HL-60 (cell line): ENCODE measurements at regions not wholly inside any gene's neighbourhood (a gene's known extent, or its start where the extent isn't known, plus 50 kb on each side); places are given as distances from the start of the nearest gene placed in this dataset.

ENCODE experiments used
- DNase-seq, 2 experiments: peaks; one replicate each; pipeline ENCODE4 v3.0.0-alpha.2; 2010 to 2020; ENCODE audit warnings: low read depth in 1 of 2, low spot score in 1 of 2
- H3K27ac ChIP-seq: fragments of 250-450 bp; sonication (Bioruptor Pico); replicated peaks from 2 replicates; pipeline ENCODE4 v1.5.1; 2020; ENCODE audit warnings: mild to moderate bottlenecking, moderate library complexity
- H3K27me3 ChIP-seq: fragments of 250-450 bp; sonication (Bioruptor Pico); 2 replicates; pipeline ENCODE4 v1.5.1; 2021; ENCODE audit warnings: mild to moderate bottlenecking, moderate library complexity; ENCODE audit not compliant: insufficient read depth, poor library complexity, severe bottlenecking
- H3K4me3 ChIP-seq: replicated peaks from 2 replicates; pipeline ENCODE4 v1.5.1; 2011; ENCODE audit warnings: mild to moderate bottlenecking, control low read depth, low read length; ENCODE audit not compliant: insufficient read depth
- CTCF ChIP-seq: IDR thresholded peaks from one replicate; pipeline ENCODE4 v1.5.1; 2011; ENCODE audit warnings: low read length, control low read depth, inconsistent platforms; ENCODE audit not compliant: insufficient read depth
- GABPA ChIP-seq: IDR thresholded peaks from 2 replicates; pipeline ENCODE4 v1.6.1; 2012; ENCODE audit warnings: low read depth
- POLR2AphosphoS5 ChIP-seq: IDR thresholded peaks from 2 replicates; pipeline ENCODE4 v1.6.1; 2012; ENCODE audit warnings: low read depth
- SPI1 ChIP-seq: IDR thresholded peaks from 2 replicates; pipeline ENCODE4 v1.6.1; 2012; ENCODE audit warnings: low read depth, mild to moderate bottlenecking, borderline replicate concordance
- TF ChIP-seq, protein P1 (sequence below): IDR thresholded peaks from 2 replicates; pipeline ENCODE4 v1.6.1; 2012; ENCODE audit warnings: low read depth; ENCODE audit not compliant: insufficient replicate concordance

- H3K27ac ChIP-seq: no peak overlapping the region
- no peak for TF ChIP-seq CTCF
- TF ChIP-seq, protein P1, sequence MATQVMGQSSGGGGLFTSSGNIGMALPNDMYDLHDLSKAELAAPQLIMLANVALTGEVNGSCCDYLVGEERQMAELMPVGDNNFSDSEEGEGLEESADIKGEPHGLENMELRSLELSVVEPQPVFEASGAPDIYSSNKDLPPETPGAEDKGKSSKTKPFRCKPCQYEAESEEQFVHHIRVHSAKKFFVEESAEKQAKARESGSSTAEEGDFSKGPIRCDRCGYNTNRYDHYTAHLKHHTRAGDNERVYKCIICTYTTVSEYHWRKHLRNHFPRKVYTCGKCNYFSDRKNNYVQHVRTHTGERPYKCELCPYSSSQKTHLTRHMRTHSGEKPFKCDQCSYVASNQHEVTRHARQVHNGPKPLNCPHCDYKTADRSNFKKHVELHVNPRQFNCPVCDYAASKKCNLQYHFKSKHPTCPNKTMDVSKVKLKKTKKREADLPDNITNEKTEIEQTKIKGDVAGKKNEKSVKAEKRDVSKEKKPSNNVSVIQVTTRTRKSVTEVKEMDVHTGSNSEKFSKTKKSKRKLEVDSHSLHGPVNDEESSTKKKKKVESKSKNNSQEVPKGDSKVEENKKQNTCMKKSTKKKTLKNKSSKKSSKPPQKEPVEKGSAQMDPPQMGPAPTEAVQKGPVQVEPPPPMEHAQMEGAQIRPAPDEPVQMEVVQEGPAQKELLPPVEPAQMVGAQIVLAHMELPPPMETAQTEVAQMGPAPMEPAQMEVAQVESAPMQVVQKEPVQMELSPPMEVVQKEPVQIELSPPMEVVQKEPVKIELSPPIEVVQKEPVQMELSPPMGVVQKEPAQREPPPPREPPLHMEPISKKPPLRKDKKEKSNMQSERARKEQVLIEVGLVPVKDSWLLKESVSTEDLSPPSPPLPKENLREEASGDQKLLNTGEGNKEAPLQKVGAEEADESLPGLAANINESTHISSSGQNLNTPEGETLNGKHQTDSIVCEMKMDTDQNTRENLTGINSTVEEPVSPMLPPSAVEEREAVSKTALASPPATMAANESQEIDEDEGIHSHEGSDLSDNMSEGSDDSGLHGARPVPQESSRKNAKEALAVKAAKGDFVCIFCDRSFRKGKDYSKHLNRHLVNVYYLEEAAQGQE: no peak
- TF ChIP-seq SPI1: no peak
- no peak for TF ChIP-seq POLR2AphosphoS5
- no peak for TF ChIP-seq GABPA
- H3K4me3 ChIP-seq: no peak overlapping the region
- no peak for DNase-seq
- no peaks in the 10 kb centered on the region for H3K27me3 ChIP-seq
These were observed 69.0 kb upstream of the IL6 start for GRCh38 chr7:22658031-22658430.

- DNase-seq: no peak
- Histone ChIP-seq H3K27me3 (no peaks in the 10 kb centered on the region), H3K27ac (no peak overlapping the region), H3K4me3 (no peak overlapping the region)
- no peak for TF ChIP-seq CTCF
- no peak for TF ChIP-seq POLR2AphosphoS5
These were observed 69.5 kb upstream of the IL6 start for GRCh38 chr7:22657479-22657878.

DNA sequence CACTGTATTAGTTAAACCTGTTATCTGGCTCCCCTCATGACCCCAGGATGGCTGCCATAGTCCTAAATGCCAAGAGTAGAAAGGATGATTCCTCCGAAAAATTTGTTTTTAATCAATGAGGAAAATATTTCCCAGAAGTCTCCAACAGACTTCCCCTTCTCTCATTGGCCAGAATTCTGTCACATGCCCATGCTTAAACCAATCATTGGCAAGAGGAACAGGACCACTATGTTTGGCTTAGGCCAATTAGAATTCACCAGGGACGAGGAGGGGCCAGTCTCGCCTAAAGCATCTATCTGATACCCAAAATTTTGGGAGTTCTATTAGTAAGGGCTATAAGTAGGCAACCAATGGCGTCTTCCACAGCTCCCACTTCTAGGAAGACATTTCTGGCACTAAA lies 71.2 kb upstream of the IL6 start:
- Histone ChIP-seq H3K4me3 (no peak overlapping the region), H3K27ac (no peak overlapping the region), H3K27me3 (no peaks in the 10 kb centered on the region)
- no peak for DNase-seq
- TF ChIP-seq GABPA: no peak
- TF ChIP-seq SPI1: no peak
- TF ChIP-seq, protein P1: no peak
- TF ChIP-seq POLR2AphosphoS5: no peak
- no peak for TF ChIP-seq CTCF

GRCh38 chr7:22654831-22655230 lies 72.2 kb upstream of the IL6 start:
- TF ChIP-seq, protein P1: no peak
- TF ChIP-seq CTCF (no peak), POLR2AphosphoS5 (no peak), SPI1 (no peak), GABPA (no peak)
- Histone ChIP-seq H3K4me3 (no peak overlapping the region), H3K27ac (no peak overlapping the region), H3K27me3 (no peaks in the 10 kb centered on the region)
- DNase-seq: no peak
